ENCODE measurements at regions not wholly inside any gene's neighbourhood (a gene's known extent, or its start where the extent isn't known, plus 50 kb on each side); places are given as distances from the start of the nearest gene placed in this dataset.

GRCh38 chr10:10528563-10528910 lies 489.1 kb upstream of the CELF2 start:
- no peak for DNase-seq

GRCh38 chr10:10530313-10530712 lies 487.4 kb upstream of the CELF2 start:
- no peak for DNase-seq

- DNase-seq, result no peak
These were observed 485.4 kb upstream of the CELF2 start for GRCh38 chr10:10532236-10532635.

- no peak for DNase-seq
These were observed 484.8 kb upstream of the CELF2 start for GRCh38 chr10:10532826-10533225.

GRCh38 chr10:10533437-10533836 lies 484.2 kb upstream of the CELF2 start:
- DNase-seq, result no peak

- DNase-seq, result no peak
These were observed 479.3 kb upstream of the CELF2 start for GRCh38 chr10:10538326-10538725.

- DNase-seq, result no peak
These were observed 477.3 kb upstream of the CELF2 start for GRCh38 chr10:10540398-10540797.

- DNase-seq, result no peak
These were observed 475.2 kb upstream of the CELF2 start for GRCh38 chr10:10542477-10542876.

- DNase-seq, result no peak
These were observed 472.8 kb upstream of the CELF2 start for GRCh38 chr10:10544890-10545289.

- DNase-seq, result no peak
These were observed 471.9 kb upstream of the CELF2 start for GRCh38 chr10:10545771-10546170.

GRCh38 chr10:10551596-10552301 lies 465.9 kb upstream of the CELF2 start:
- DNase-seq, result no peak

- DNase-seq, result no peak
These were observed 464.7 kb upstream of the CELF2 start for GRCh38 chr10:10552948-10553347.

- DNase-seq, result no peak
These were observed 453.4 kb upstream of the CELF2 start for GRCh38 chr10:10564081-10564794.

- no peak for DNase-seq
These were observed 440.7 kb upstream of the CELF2 start for GRCh38 chr10:10576937-10577336.

- DNase-seq, result no peak
These were observed 438.0 kb upstream of the CELF2 start for GRCh38 chr10:10579709-10580108.

GRCh38 chr10:10584161-10584560 lies 433.5 kb upstream of the CELF2 start:
- no peak for DNase-seq

GRCh38 chr10:10587744-10588393 lies 429.8 kb upstream of the CELF2 start:
- no peak for DNase-seq

GRCh38 chr10:10589540-10590303 lies 427.9 kb upstream of the CELF2 start:
- DNase-seq, result no peak

- no peak for DNase-seq
These were observed 425.8 kb upstream of the CELF2 start for GRCh38 chr10:10591715-10592341.

GRCh38 chr10:10596256-10596655 lies 421.4 kb upstream of the CELF2 start:
- DNase-seq, result no peak

GRCh38 chr10:10598297-10598696 lies 419.4 kb upstream of the CELF2 start:
- DNase-seq, result no peak

GRCh38 chr10:10600004-10600403 lies 417.7 kb upstream of the CELF2 start:
- DNase-seq, result no peak

- no peak for DNase-seq
These were observed 412.1 kb upstream of the CELF2 start for GRCh38 chr10:10605551-10606081.

Data from CD4-positive, alpha-beta T cell treated with Interleukin-15 for 1 hour (primary cell).